Neural cell (in vitro differentiated cells): ENCODE measurements at regions not wholly inside any gene's neighbourhood (a gene's known extent, or its start where the extent isn't known, plus 50 kb on each side); places are given as distances from the start of the nearest gene placed in this dataset.

Experiments used
- H2AFZ ChIP-seq: fragments of 200-600, 300-800 bp; sonication (generic), shearing (Covaris generic); 2 replicates; pipeline ENCODE4 v1.6.0; 2014; ENCODE audit warnings: low read depth, mild to moderate bottlenecking, antibody characterized with exemption, low read length, moderate library complexity
- H3F3A ChIP-seq: fragments of 200-600 bp; shearing (Covaris generic); 2 replicates; pipeline ENCODE4 v1.6.1; 2016; ENCODE audit warnings: mild to moderate bottlenecking, moderate library complexity, mixed read lengths, antibody characterized with exemption, low read length; ENCODE audit not compliant: insufficient read depth, poor library complexity, severe bottlenecking
- H3K27ac ChIP-seq: fragments of 200-600, 300-800 bp; sonication (generic), shearing (Covaris generic); 2 replicates; pipeline ENCODE4 v1.5.1; 2014; ENCODE audit warnings: mild to moderate bottlenecking, low read length, moderate library complexity
- H3K27me3 ChIP-seq: fragments of 300-800, 200-600 bp; sonication (generic), shearing (Covaris generic); 2 replicates; pipeline ENCODE4 v1.6.0; 2014; ENCODE audit warnings: mild to moderate bottlenecking, low read depth, low read length, moderate library complexity; ENCODE audit not compliant: insufficient read depth
- H3K36me3 ChIP-seq: fragments of 300-800, 200-600 bp; sonication (generic), shearing (Covaris generic); 2 replicates; pipeline ENCODE4 v1.5.1; 2014; ENCODE audit warnings: mild to moderate bottlenecking, antibody characterized with exemption, low read length, moderate library complexity; ENCODE audit not compliant: insufficient read depth
- H3K4me2 ChIP-seq: fragments of 300-800, 200-600 bp; sonication (generic), shearing (Covaris generic); 2 replicates; pipeline ENCODE4 v1.6.0; 2014; ENCODE audit warnings: mild to moderate bottlenecking, low read length
- H3K4me3 ChIP-seq: fragments of 300-800, 200-600 bp; sonication (generic), shearing (Covaris generic); 2 replicates; pipeline ENCODE4 v1.5.1; 2014; ENCODE audit warnings: mild to moderate bottlenecking, low read length, moderate library complexity
- H3K79me2 ChIP-seq: fragments of 200-600 bp; shearing (Covaris generic); replicated peaks from 2 replicates; pipeline ENCODE4 v1.6.0; 2014; ENCODE audit warnings: mild to moderate bottlenecking, low read length, moderate library complexity; ENCODE audit not compliant: insufficient read depth
- H3K9ac ChIP-seq: fragments of 300-800, 200-600 bp; sonication (generic), shearing (Covaris generic); 2 replicates; pipeline ENCODE4 v1.6.1; 2016; ENCODE audit warnings: mild to moderate bottlenecking, low read length, mixed read lengths
- H3K9me2 ChIP-seq: fragments of 200-600 bp; shearing (Covaris generic); 2 replicates; pipeline ENCODE4 v1.6.1; 2016; ENCODE audit warnings: mild to moderate bottlenecking, low read length, mixed read lengths; ENCODE audit not compliant: insufficient read depth
- H3K9me3 ChIP-seq: fragments of 200-600, 300-800 bp; sonication (generic), shearing (Covaris generic); 2 replicates; pipeline ENCODE4 v1.6.1; 2016; ENCODE audit warnings: mild to moderate bottlenecking, mixed run types, low read length, moderate library complexity, mixed read lengths
- H4K20me1 ChIP-seq: fragments of 200-600 bp; shearing (Covaris generic); 2 replicates; pipeline ENCODE4 v1.6.1; 2016; ENCODE audit warnings: mild to moderate bottlenecking, mixed run types; ENCODE audit not compliant: insufficient read depth
- CTCF ChIP-seq: fragments of 450-650 bp; IDR thresholded peaks from 2 replicates; pipeline ENCODE4 v1.5.1; 2014; ENCODE audit warnings: antibody characterized with exemption, mild to moderate bottlenecking, moderate library complexity; ENCODE audit not compliant: poor library complexity, severe bottlenecking
- EZH2 ChIP-seq: fragments of 200-600, 300-800 bp; shearing (Covaris generic), sonication (generic); IDR thresholded peaks from 2 replicates; pipeline ENCODE4 v1.6.1; 2014; ENCODE audit warnings: antibody characterized with exemption, low read length, borderline replicate concordance, mild to moderate bottlenecking; ENCODE audit not compliant: insufficient read depth, poor library complexity, severe bottlenecking
- MXI1 ChIP-seq: fragments of 450-650 bp; conservative IDR thresholded peaks from 2 replicates; pipeline ENCODE4 v1.6.1; 2014; ENCODE audit warnings: antibody characterized with exemption, mild to moderate bottlenecking; ENCODE audit not compliant: poor library complexity, severe bottlenecking

- Histone ChIP-seq H3K9me3 (no peaks in the 10 kb centered on the region), H4K20me1 (no peaks in the 10 kb centered on the region), H3K27ac (no peak overlapping the region), H3K9ac (no peak overlapping the region), H3K4me2 (no peak overlapping the region), H2AFZ (no peak overlapping the region), H3K36me3 (peaks cover 5% of the 10 kb centered on the region), H3K9me2 (no peaks in the 10 kb centered on the region), H3K27me3 (peaks cover 58% of the 10 kb centered on the region), H3F3A (no peaks in the 10 kb centered on the region), H3K4me3 (no peak overlapping the region), H3K79me2 (no peaks in the 10 kb centered on the region)
- TF ChIP-seq CTCF (no peak), MXI1 (no peak)
These were observed 119.9 kb upstream of the SMURF2 start for GRCh38 chr17:64781810-64782555.

GRCh38 chr17:64781014-64781756, 119.1 kb upstream of the SMURF2 start:
- Histone ChIP-seq H3K79me2 (no peaks in the 10 kb centered on the region), H3F3A (no peaks in the 10 kb centered on the region), H3K9me3 (no peaks in the 10 kb centered on the region), H3K9me2 (no peaks in the 10 kb centered on the region), H3K36me3 (peaks cover 5% of the 10 kb centered on the region), H3K27me3 (peaks cover 63% of the 10 kb centered on the region), H3K4me3 (peak overlapping the region; percentile 44), H3K9ac (no peak overlapping the region), H3K27ac (no peak overlapping the region), H2AFZ (no peak overlapping the region), H3K4me2 (no peak overlapping the region), H4K20me1 (no peaks in the 10 kb centered on the region)
- peak; percentile 38 for TF ChIP-seq EZH2
- no peak for TF ChIP-seq MXI1

DNA sequence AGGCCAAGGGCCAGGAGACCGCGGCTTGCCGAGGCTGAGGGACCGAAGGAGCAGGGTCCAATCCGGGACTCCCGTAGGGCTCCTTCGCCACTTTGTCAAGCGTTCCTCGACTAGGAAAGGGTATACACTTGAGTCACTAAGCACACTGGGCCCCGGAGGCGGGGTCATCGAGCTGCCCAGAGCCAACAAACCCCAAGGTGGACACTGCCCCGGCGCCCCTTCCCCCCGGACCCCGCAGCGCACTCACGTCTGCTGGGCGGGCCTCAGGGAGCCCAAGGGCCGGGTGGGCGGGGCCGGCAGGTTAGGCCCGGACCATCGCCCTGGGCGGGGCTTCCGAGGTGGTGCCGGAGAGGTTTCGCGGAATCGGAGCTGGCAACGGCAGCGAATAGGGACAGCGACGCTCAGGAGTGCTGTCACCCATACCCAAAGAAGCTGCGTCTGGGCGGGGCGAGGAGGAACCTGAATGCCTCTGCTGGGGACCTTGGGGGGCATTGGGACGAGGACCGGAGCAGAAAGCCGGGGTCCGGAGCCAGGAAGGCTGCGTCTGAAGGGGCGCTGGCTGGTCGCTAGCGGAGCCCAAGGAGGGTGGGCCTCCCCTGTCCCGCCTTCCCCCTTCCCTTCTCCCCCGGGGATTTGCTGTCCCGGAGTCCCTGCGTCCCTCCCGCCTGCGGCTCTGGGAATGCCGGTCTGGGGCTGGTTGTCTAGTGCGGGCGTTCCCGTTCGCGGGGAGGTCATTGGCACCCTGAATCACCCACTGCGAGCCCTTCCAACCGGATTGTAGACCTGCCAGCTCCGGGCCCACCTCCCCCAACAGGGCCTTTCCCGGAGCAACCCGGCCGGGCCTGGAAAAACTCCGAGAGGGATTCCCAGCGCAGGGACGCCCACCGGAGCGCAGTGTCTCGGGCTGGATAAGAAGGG, 118.2 kb upstream of the SMURF2 start:
- no peak overlapping the region for H3K27ac ChIP-seq
- no peaks in the 10 kb centered on the region for H3K9me3 ChIP-seq
- H2AFZ ChIP-seq: no peak overlapping the region
- H4K20me1 ChIP-seq: no peaks in the 10 kb centered on the region
- peaks cover 5% of the 10 kb centered on the region for H3K36me3 ChIP-seq
- TF ChIP-seq EZH2 (peak; percentile 94), CTCF (no peak), MXI1 (no peak)
- H3K9me2 ChIP-seq: no peaks in the 10 kb centered on the region
- no peaks in the 10 kb centered on the region for H3F3A ChIP-seq
- H3K79me2 ChIP-seq: no peaks in the 10 kb centered on the region
- H3K27me3 ChIP-seq: peaks cover 63% of the 10 kb centered on the region
- no peak overlapping the region for H3K4me2 ChIP-seq
- H3K4me3 ChIP-seq: peak overlapping the region; percentile 44
- no peak overlapping the region for H3K9ac ChIP-seq
